PC-9 (cell line): ENCODE measurements at regions not wholly inside any gene's neighbourhood (a gene's known extent, or its start where the extent isn't known, plus 50 kb on each side); places are given as distances from the start of the nearest gene placed in this dataset.

Experiments used
- CTCF ChIP-seq: fragments of 200-600 bp; sonication (generic); conservative IDR thresholded peaks from 2 replicates; pipeline ENCODE4 v1.6.1; 2017; ENCODE audit warnings: mixed run types, antibody characterized with exemption, mild to moderate bottlenecking, moderate library complexity
- EZH2 ChIP-seq: fragments of 200-600 bp; sonication (generic); IDR thresholded peaks from 2 replicates; pipeline ENCODE4 v1.8.0; 2017; ENCODE audit warnings: antibody characterized with exemption, low read depth

DNA sequence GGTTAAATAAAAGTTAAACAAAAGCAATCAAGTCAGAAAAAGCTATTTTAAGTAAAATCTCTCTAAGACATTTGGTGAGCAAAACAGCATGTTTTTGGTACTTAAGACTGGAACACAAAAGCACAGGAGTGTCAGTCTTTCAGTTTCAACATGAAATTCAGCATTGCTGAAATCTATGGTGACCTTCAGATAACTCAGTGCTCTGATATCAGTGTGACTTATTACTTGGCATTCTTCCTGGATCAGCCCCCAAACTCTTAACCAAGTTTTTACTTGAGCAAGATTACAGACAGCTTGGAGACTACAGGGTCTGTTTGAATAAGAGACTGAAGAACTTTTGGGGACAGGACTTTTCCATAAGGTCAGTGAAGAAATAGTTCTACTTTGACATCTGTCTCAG is 437.2 kb downstream of the RAPGEF2 start:
- TF ChIP-seq CTCF (no peak), EZH2 (no peak)
